ENCODE measurements at regions not wholly inside any gene's neighbourhood (a gene's known extent, or its start where the extent isn't known, plus 50 kb on each side); places are given as distances from the start of the nearest gene placed in this dataset.

DNA sequence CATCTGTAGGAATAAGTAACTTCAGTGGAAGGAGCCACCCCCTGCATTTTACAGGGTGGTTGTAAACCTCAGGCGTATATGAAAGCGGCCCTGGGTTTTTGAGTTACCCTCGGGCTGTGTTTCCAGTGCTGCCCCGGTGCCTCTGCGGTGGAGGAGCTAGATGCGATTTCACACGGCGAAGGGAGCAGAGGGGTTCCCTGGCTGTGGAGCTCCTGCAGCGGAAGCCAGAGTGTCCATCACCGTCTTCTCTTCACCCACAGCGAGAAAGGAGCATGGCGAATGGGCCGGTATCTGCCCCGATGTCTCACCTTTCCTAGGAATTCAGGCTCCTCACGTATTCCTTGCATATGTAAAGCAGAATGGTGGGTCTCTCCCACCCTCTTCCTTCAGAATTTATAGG lies 253.6 kb downstream of the THBS2 start:
- CTCF ChIA-PET, result no interaction called here

More for the DNA sequence above, 253.6 kb downstream of the THBS2 start:
- H3K4me2 ChIP-seq, result no peak overlapping the region
- DNase-seq, result no peak
- H3K4me1 ChIP-seq (ENCODE audit: control insufficient read depth in 1 of 2, insufficient read depth in 2 of 2, low read depth in 1 of 2, low read length in 1 of 2), result no peaks in the 10 kb centered on the region
- no peaks in the 10 kb centered on the region for H3K9me3 ChIP-seq
- no peak overlapping the region for H3K9ac ChIP-seq
- peak overlapping the region; percentile 90; the same call in 1 of the 2 replicates for H2AFZ ChIP-seq (ENCODE audit: low read depth)
- no peaks in the 10 kb centered on the region for H3K27me3 ChIP-seq (ENCODE audit: insufficient read depth)
- TF ChIP-seq TAF1 (IDR thresholded peaks at IDR 0.05; ENCODE audit: borderline replicate concordance, low read depth, low read length) (no peak), FOSL2 (IDR thresholded peaks at IDR 0.05; ENCODE audit: borderline replicate concordance, low read depth) (no peak), MEF2A (IDR thresholded peaks at IDR 0.05; ENCODE audit: borderline replicate concordance, low read depth) (no peak), GATA2 (CRISPR knock-in tag; IDR thresholded peaks at IDR 0.05) (no peak), EP300 (IDR thresholded peaks at IDR 0.05; ENCODE audit: borderline replicate concordance in 1 of 2, low read depth in 1 of 2, low read length in 1 of 2) (no peak), JUND (IDR thresholded peaks at IDR 0.05) (no peak), ELF1 (IDR thresholded peaks at IDR 0.05) (no peak), TEAD4 (IDR thresholded peaks at IDR 0.05; ENCODE audit: borderline replicate concordance, insufficient read depth) (no peak), NRF1 (IDR thresholded peaks at IDR 0.05; ENCODE audit: low read depth, low read length) (no peak), MXI1 (IDR thresholded peaks at IDR 0.05; ENCODE audit: low read depth, low read length) (no peak), TCF12 (IDR thresholded peaks at IDR 0.05) (no peak), RFX5 (IDR thresholded peaks at IDR 0.05; ENCODE audit: low read length) (no peak), GABPA (IDR thresholded peaks at IDR 0.05; ENCODE audit: low read depth) (no peak), RXRA (IDR thresholded peaks at IDR 0.05; ENCODE audit: borderline replicate concordance, low read depth) (no peak)
- TF ChIP-seq, protein P1, sequence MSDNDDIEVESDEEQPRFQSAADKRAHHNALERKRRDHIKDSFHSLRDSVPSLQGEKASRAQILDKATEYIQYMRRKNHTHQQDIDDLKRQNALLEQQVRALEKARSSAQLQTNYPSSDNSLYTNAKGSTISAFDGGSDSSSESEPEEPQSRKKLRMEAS (IDR thresholded peaks at IDR 0.05; ENCODE audit: low read depth), result no peak
- TF ChIP-seq, protein P2, sequence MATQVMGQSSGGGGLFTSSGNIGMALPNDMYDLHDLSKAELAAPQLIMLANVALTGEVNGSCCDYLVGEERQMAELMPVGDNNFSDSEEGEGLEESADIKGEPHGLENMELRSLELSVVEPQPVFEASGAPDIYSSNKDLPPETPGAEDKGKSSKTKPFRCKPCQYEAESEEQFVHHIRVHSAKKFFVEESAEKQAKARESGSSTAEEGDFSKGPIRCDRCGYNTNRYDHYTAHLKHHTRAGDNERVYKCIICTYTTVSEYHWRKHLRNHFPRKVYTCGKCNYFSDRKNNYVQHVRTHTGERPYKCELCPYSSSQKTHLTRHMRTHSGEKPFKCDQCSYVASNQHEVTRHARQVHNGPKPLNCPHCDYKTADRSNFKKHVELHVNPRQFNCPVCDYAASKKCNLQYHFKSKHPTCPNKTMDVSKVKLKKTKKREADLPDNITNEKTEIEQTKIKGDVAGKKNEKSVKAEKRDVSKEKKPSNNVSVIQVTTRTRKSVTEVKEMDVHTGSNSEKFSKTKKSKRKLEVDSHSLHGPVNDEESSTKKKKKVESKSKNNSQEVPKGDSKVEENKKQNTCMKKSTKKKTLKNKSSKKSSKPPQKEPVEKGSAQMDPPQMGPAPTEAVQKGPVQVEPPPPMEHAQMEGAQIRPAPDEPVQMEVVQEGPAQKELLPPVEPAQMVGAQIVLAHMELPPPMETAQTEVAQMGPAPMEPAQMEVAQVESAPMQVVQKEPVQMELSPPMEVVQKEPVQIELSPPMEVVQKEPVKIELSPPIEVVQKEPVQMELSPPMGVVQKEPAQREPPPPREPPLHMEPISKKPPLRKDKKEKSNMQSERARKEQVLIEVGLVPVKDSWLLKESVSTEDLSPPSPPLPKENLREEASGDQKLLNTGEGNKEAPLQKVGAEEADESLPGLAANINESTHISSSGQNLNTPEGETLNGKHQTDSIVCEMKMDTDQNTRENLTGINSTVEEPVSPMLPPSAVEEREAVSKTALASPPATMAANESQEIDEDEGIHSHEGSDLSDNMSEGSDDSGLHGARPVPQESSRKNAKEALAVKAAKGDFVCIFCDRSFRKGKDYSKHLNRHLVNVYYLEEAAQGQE (IDR thresholded peaks at IDR 0.05; ENCODE audit: low read depth, low read length), result no peak
- TF ChIP-seq, protein P3, sequence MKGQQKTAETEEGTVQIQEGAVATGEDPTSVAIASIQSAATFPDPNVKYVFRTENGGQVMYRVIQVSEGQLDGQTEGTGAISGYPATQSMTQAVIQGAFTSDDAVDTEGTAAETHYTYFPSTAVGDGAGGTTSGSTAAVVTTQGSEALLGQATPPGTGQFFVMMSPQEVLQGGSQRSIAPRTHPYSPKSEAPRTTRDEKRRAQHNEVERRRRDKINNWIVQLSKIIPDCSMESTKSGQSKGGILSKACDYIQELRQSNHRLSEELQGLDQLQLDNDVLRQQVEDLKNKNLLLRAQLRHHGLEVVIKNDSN (IDR thresholded peaks at IDR 0.05; ENCODE audit: borderline replicate concordance, low read depth), result no peak
- TF ChIP-seq, protein P4, sequence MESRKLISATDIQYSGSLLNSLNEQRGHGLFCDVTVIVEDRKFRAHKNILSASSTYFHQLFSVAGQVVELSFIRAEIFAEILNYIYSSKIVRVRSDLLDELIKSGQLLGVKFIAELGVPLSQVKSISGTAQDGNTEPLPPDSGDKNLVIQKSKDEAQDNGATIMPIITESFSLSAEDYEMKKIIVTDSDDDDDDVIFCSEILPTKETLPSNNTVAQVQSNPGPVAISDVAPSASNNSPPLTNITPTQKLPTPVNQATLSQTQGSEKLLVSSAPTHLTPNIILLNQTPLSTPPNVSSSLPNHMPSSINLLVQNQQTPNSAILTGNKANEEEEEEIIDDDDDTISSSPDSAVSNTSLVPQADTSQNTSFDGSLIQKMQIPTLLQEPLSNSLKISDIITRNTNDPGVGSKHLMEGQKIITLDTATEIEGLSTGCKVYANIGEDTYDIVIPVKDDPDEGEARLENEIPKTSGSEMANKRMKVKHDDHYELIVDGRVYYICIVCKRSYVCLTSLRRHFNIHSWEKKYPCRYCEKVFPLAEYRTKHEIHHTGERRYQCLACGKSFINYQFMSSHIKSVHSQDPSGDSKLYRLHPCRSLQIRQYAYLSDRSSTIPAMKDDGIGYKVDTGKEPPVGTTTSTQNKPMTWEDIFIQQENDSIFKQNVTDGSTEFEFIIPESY (IDR thresholded peaks at IDR 0.05; ENCODE audit: borderline replicate concordance, low read depth), result no peak
- H3K27ac ChIP-seq (ENCODE audit: low read depth in 2 of 2, low read length in 1 of 2), result no peak overlapping the region
- no peak overlapping the region for H3K4me3 ChIP-seq (ENCODE audit: low read depth in 2 of 2, low read length in 1 of 2)
- 73% methylated on average over 12 of the region's 15 CpGs for WGBS (ENCODE audit: low lambda C conversion rate)
- no peaks in the 10 kb centered on the region for H3F3A ChIP-seq (replicated peaks; ENCODE audit: insufficient read depth)
- POLR2A ChIA-PET, result interaction anchor here (0.6 kb wide), 1 partner anchor 479 kb away, joined by 3 read pairs; no protein-coding TSS in a partner anchor
- H3K9me2 ChIP-seq, result no peaks in the 10 kb centered on the region
- no peaks in the 10 kb centered on the region for H4K20me1 ChIP-seq (ENCODE audit: insufficient read depth)
- H3K36me3 ChIP-seq (replicated peaks in 1 of 2; ENCODE audit: control insufficient read depth in 1 of 2, insufficient read depth in 2 of 2, low read length in 1 of 2), result no peaks in the 10 kb centered on the region
- no peaks in the 10 kb centered on the region for H3K79me2 ChIP-seq (ENCODE audit: insufficient read depth)
